ENCODE measurements at regions not wholly inside any gene's neighbourhood (a gene's known extent, or its start where the extent isn't known, plus 50 kb on each side); places are given as distances from the start of the nearest gene placed in this dataset.
"Not testable (repeated sequence)": the region's sequence is repeated elsewhere in the genome, so short reads cannot be mapped to it uniquely, and the experiment has no call there.

GRCh38 chr3:102353805-102354204 lies 81.0 kb upstream of the ZPLD1 start:
- FAIRE-seq: no peak

GRCh38 chr3:102354818-102355515 lies 79.8 kb upstream of the ZPLD1 start:
- FAIRE-seq: no peak

GRCh38 chr3:102356506-102356905 lies 78.3 kb upstream of the ZPLD1 start:
- FAIRE-seq: no peak

GRCh38 chr3:102357313-102357712 lies 77.5 kb upstream of the ZPLD1 start:
- FAIRE-seq: not testable (repeated sequence)

GRCh38 chr3:102360183-102360860 lies 74.5 kb upstream of the ZPLD1 start:
- FAIRE-seq: no peak

GRCh38 chr3:102361101-102361500 lies 73.7 kb upstream of the ZPLD1 start:
- FAIRE-seq: no peak

- not testable (repeated sequence) for FAIRE-seq
These were observed 68.7 kb upstream of the ZPLD1 start for GRCh38 chr3:102366116-102366515.

- FAIRE-seq: no peak
These were observed 59.8 kb upstream of the ZPLD1 start for GRCh38 chr3:102374863-102375634.

GRCh38 chr3:102378216-102378615 lies 56.6 kb upstream of the ZPLD1 start:
- no peak for FAIRE-seq

- FAIRE-seq: not testable (repeated sequence)
These were observed 52.6 kb upstream of the ZPLD1 start for GRCh38 chr3:102382201-102382600.
